Suprapubic skin (tissue), 3 donors: ENCODE measurements at regions not wholly inside any gene's neighbourhood (a gene's known extent, or its start where the extent isn't known, plus 50 kb on each side); places are given as distances from the start of the nearest gene placed in this dataset.

ENCODE experiments used
- POLR2A ChIP-seq, 2 donors: fragments of 450-650 bp; IDR thresholded peaks; one replicate each; pipeline ENCODE4 v1.6.1; 2017; ENCODE audit warnings: antibody characterized with exemption in 2 of 2, mild to moderate bottlenecking in 2 of 2, moderate library complexity in 2 of 2
- TF ChIP-seq, protein P1 (sequence below), 2 donors: fragments of 200-600 bp in 1 of 2; fragments of 450-650 bp in 1 of 2; sonication (generic) in 1 of 2; IDR thresholded peaks; one replicate each; pipeline ENCODE4 v1.5.1; 2016 to 2019; ENCODE audit warnings: antibody characterized with exemption in 2 of 2, mild to moderate bottlenecking in 1 of 2, moderate library complexity in 1 of 2

DNA sequence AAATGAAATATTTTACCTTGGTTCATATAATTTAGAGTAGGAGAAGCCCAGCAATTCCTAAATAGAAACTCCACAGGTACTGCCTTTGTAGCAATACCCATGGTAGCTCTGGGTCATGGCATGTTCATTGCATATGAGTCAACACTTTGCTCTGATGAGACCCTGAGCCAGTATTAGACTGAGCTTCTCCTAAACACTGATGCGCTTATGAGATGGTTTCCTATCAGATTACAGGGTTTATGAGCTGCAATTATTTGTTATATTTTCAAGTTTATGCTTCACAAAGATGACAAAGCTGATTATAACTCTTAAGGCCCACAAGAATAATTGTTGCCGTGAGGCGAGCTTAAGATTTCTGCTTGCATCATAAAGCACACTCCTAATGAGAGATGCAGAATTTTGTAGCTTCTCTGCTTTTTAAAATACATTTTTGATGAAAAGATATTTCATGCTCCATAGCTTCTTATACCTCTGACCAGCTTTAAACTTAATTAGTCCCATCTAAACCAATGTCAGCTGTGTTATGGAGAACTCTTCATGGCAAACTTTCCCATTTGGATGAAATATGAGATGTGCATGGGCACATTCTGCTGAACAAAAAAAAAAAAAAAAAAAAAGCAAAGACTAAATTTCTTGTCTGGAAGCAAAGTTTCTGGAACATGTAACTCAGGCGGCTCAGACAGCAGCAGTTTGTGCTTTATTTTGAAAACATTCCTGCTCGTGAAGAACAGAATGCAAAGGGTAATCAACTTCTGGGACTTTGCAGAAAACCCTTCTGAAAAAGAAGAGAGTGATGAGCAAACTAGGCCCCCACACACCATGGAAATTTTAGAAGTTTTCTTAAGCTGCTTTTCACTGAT lies 162.6 kb downstream of the KCNE4 start:
- TF ChIP-seq, protein P1, sequence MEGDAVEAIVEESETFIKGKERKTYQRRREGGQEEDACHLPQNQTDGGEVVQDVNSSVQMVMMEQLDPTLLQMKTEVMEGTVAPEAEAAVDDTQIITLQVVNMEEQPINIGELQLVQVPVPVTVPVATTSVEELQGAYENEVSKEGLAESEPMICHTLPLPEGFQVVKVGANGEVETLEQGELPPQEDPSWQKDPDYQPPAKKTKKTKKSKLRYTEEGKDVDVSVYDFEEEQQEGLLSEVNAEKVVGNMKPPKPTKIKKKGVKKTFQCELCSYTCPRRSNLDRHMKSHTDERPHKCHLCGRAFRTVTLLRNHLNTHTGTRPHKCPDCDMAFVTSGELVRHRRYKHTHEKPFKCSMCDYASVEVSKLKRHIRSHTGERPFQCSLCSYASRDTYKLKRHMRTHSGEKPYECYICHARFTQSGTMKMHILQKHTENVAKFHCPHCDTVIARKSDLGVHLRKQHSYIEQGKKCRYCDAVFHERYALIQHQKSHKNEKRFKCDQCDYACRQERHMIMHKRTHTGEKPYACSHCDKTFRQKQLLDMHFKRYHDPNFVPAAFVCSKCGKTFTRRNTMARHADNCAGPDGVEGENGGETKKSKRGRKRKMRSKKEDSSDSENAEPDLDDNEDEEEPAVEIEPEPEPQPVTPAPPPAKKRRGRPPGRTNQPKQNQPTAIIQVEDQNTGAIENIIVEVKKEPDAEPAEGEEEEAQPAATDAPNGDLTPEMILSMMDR (IDR thresholded peaks at IDR 0.05) = no peak
- no peak for TF ChIP-seq POLR2A (IDR thresholded peaks at IDR 0.05)
